Activated naive CD4-positive, alpha-beta T cell treated with anti-CD3 and anti-CD28 coated beads, Interleukin-2, amount 10 ng/mL, durations not matched to agents 7 days and 5 days (primary cell): ENCODE measurements at regions not wholly inside any gene's neighbourhood (a gene's known extent, or its start where the extent isn't known, plus 50 kb on each side); places are given as distances from the start of the nearest gene placed in this dataset.

ENCODE experiments used
- CTCF ChIA-PET: fragments of 350-600 bp; sonication (Branson Sonifier 250); formaldehyde crosslinking; loops from one replicate; lab custom pipeline; 2021; ENCODE audit warnings: antibody characterized with exemption; lab: Charles Lee
- DNase-seq: peaks from one replicate; pipeline ENCODE4 v3.0.0-alpha.2; 2020
- H3K27ac Mint-ChIP-seq: one replicate; pipeline ENCODE4 v1.8.0; 2021; ENCODE audit warnings: mild to moderate bottlenecking, moderate library complexity, mixed read lengths
- H3K27me3 Mint-ChIP-seq: one replicate; pipeline ENCODE4 v1.8.0; 2021; ENCODE audit warnings: mild to moderate bottlenecking, mixed read lengths
- H3K36me3 Mint-ChIP-seq: one replicate; pipeline ENCODE4 v1.8.0; 2021; ENCODE audit warnings: mixed read lengths
- H3K4me1 Mint-ChIP-seq: one replicate; pipeline ENCODE4 v1.8.0; 2021; ENCODE audit warnings: mixed read lengths
- H3K4me3 Mint-ChIP-seq: one replicate; pipeline ENCODE4 v1.8.0; 2021; ENCODE audit warnings: mild to moderate bottlenecking, moderate library complexity, mixed read lengths
- H3K9me3 Mint-ChIP-seq: one replicate; pipeline ENCODE4 v1.8.0; 2021; ENCODE audit warnings: mixed read lengths

- Mint-ChIP-seq H3K4me1 (peaks cover 18% of the 10 kb centered on the region), H3K4me3 (no peak overlapping the region), H3K27me3 (peaks cover 32% of the 10 kb centered on the region), H3K9me3 (no peaks in the 10 kb centered on the region), H3K36me3 (no peaks in the 10 kb centered on the region), H3K27ac (no peak overlapping the region)
- DNase-seq, result no peak
- CTCF ChIA-PET, result no interaction called here
Measured at GRCh38 chr13:50370303-50370950, 355.2 kb downstream of the KCNRG start.

GRCh38 chr13:50374517-50374916, 359.3 kb downstream of the KCNRG start:
- H3K36me3 Mint-ChIP-seq, result no peaks in the 10 kb centered on the region
- peaks cover 51% of the 10 kb centered on the region for H3K27me3 Mint-ChIP-seq
- no peak overlapping the region for H3K4me3 Mint-ChIP-seq
- H3K27ac Mint-ChIP-seq, result no peak overlapping the region
- DNase-seq, result no peak
- H3K4me1 Mint-ChIP-seq, result no peaks in the 10 kb centered on the region
- CTCF ChIA-PET, result no interaction called here
- H3K9me3 Mint-ChIP-seq, result peaks cover 1% of the 10 kb centered on the region

GRCh38 chr13:50375792-50376191, 360.5 kb downstream of the KCNRG start:
- Mint-ChIP-seq H3K4me3 (no peak overlapping the region), H3K4me1 (no peaks in the 10 kb centered on the region), H3K9me3 (peaks cover 10% of the 10 kb centered on the region), H3K27ac (no peak overlapping the region), H3K27me3 (peaks cover 49% of the 10 kb centered on the region), H3K36me3 (peaks cover 2% of the 10 kb centered on the region)
- CTCF ChIA-PET, result interaction anchor here (1.0 kb wide), 1 partner anchor 18 kb away, joined by 3 read pairs; no protein-coding TSS in a partner anchor
- DNase-seq, result no peak

- CTCF ChIA-PET, result no interaction called here
- Mint-ChIP-seq H3K4me3 (no peak overlapping the region), H3K4me1 (no peaks in the 10 kb centered on the region), H3K27me3 (peaks cover 39% of the 10 kb centered on the region), H3K9me3 (peaks cover 15% of the 10 kb centered on the region), H3K36me3 (peaks cover 2% of the 10 kb centered on the region), H3K27ac (no peak overlapping the region)
- DNase-seq, result no peak
Measured at GRCh38 chr13:50376895-50377575, 361.8 kb downstream of the KCNRG start.

GRCh38 chr13:50377726-50378270, 362.6 kb downstream of the KCNRG start:
- H3K36me3 Mint-ChIP-seq, result peaks cover 2% of the 10 kb centered on the region
- CTCF ChIA-PET, result no interaction called here
- peaks cover 18% of the 10 kb centered on the region for H3K9me3 Mint-ChIP-seq
- H3K27ac Mint-ChIP-seq, result no peak overlapping the region
- no peak for DNase-seq
- no peak overlapping the region for H3K4me3 Mint-ChIP-seq
- peaks cover 40% of the 10 kb centered on the region for H3K27me3 Mint-ChIP-seq
- H3K4me1 Mint-ChIP-seq, result no peaks in the 10 kb centered on the region

- Mint-ChIP-seq H3K36me3 (peaks cover 2% of the 10 kb centered on the region), H3K27ac (no peak overlapping the region), H3K4me1 (no peaks in the 10 kb centered on the region), H3K4me3 (no peak overlapping the region), H3K27me3 (peaks cover 40% of the 10 kb centered on the region), H3K9me3 (peaks cover 18% of the 10 kb centered on the region)
- no peak for DNase-seq
- CTCF ChIA-PET, result no interaction called here
Measured at GRCh38 chr13:50378509-50379044, 363.3 kb downstream of the KCNRG start.

GRCh38 chr13:50379584-50379983, 364.3 kb downstream of the KCNRG start:
- Mint-ChIP-seq H3K36me3 (peaks cover 2% of the 10 kb centered on the region), H3K27me3 (peaks cover 36% of the 10 kb centered on the region), H3K9me3 (peaks cover 18% of the 10 kb centered on the region), H3K27ac (no peak overlapping the region), H3K4me3 (no peak overlapping the region), H3K4me1 (peaks cover 2% of the 10 kb centered on the region)
- CTCF ChIA-PET, result no interaction called here
- no peak for DNase-seq

- Mint-ChIP-seq H3K27me3 (peaks cover 25% of the 10 kb centered on the region), H3K27ac (no peak overlapping the region), H3K4me1 (peaks cover 4% of the 10 kb centered on the region), H3K36me3 (peaks cover 2% of the 10 kb centered on the region), H3K4me3 (no peak overlapping the region), H3K9me3 (peaks cover 18% of the 10 kb centered on the region)
- CTCF ChIA-PET, result no interaction called here
- no peak for DNase-seq
Measured at GRCh38 chr13:50380905-50381304, 365.7 kb downstream of the KCNRG start.

- Mint-ChIP-seq H3K36me3 (peaks cover 2% of the 10 kb centered on the region), H3K27me3 (peaks cover 22% of the 10 kb centered on the region), H3K27ac (no peak overlapping the region), H3K4me1 (peaks cover 4% of the 10 kb centered on the region), H3K9me3 (peaks cover 18% of the 10 kb centered on the region), H3K4me3 (no peak overlapping the region)
- CTCF ChIA-PET, result no interaction called here
- DNase-seq, result no peak
Measured at GRCh38 chr13:50382511-50382910, 367.3 kb downstream of the KCNRG start.

GRCh38 chr13:50382951-50383350, 367.7 kb downstream of the KCNRG start:
- Mint-ChIP-seq H3K4me3 (no peak overlapping the region), H3K4me1 (peaks cover 4% of the 10 kb centered on the region), H3K9me3 (peaks cover 18% of the 10 kb centered on the region), H3K36me3 (peaks cover 2% of the 10 kb centered on the region), H3K27me3 (peaks cover 23% of the 10 kb centered on the region), H3K27ac (no peak overlapping the region)
- DNase-seq, result no peak
- CTCF ChIA-PET, result no interaction called here

- peaks cover 2% of the 10 kb centered on the region for H3K36me3 Mint-ChIP-seq
- peaks cover 20% of the 10 kb centered on the region for H3K27me3 Mint-ChIP-seq
- H3K4me1 Mint-ChIP-seq, result peaks cover 4% of the 10 kb centered on the region
- no peak for DNase-seq
- peaks cover 14% of the 10 kb centered on the region for H3K9me3 Mint-ChIP-seq
- no peak overlapping the region for H3K4me3 Mint-ChIP-seq
- no peak overlapping the region for H3K27ac Mint-ChIP-seq
- CTCF ChIA-PET, result no interaction called here
Measured at GRCh38 chr13:50384724-50385123, 369.5 kb downstream of the KCNRG start.

- DNase-seq, result no peak
- H3K4me1 Mint-ChIP-seq, result peaks cover 4% of the 10 kb centered on the region
- H3K4me3 Mint-ChIP-seq, result no peak overlapping the region
- H3K36me3 Mint-ChIP-seq, result no peaks in the 10 kb centered on the region
- H3K9me3 Mint-ChIP-seq, result peaks cover 2% of the 10 kb centered on the region
- H3K27ac Mint-ChIP-seq, result no peak overlapping the region
- CTCF ChIA-PET, result interaction anchor here (0.7 to 1.0 kb wide), 2 partner anchors 302 to 525 kb away, joined by 3 read pairs; no protein-coding TSS in a partner anchor
- H3K27me3 Mint-ChIP-seq, result peaks cover 26% of the 10 kb centered on the region
Measured at GRCh38 chr13:50386541-50387050, 371.4 kb downstream of the KCNRG start.

- DNase-seq, result peak; percentile 29
- Mint-ChIP-seq H3K9me3 (peaks cover 2% of the 10 kb centered on the region), H3K4me1 (peaks cover 4% of the 10 kb centered on the region), H3K4me3 (no peak overlapping the region), H3K36me3 (no peaks in the 10 kb centered on the region), H3K27ac (no peak overlapping the region), H3K27me3 (peaks cover 27% of the 10 kb centered on the region)
- CTCF ChIA-PET, result interaction anchor here (0.7 to 1.0 kb wide), 2 partner anchors 302 to 525 kb away, joined by 3 read pairs; no protein-coding TSS in a partner anchor
Measured at GRCh38 chr13:50387051-50387581, 371.9 kb downstream of the KCNRG start.

- Mint-ChIP-seq H3K27me3 (peaks cover 20% of the 10 kb centered on the region), H3K9me3 (no peaks in the 10 kb centered on the region), H3K4me3 (no peak overlapping the region), H3K36me3 (no peaks in the 10 kb centered on the region), H3K4me1 (peaks cover 4% of the 10 kb centered on the region), H3K27ac (no peak overlapping the region)
- CTCF ChIA-PET, result interaction anchor here (1.6 kb wide), 1 partner anchor 10 kb away, joined by 3 read pairs; no protein-coding TSS in a partner anchor
- no peak for DNase-seq
Measured at GRCh38 chr13:50388481-50388880, 373.2 kb downstream of the KCNRG start.
